Adrenal gland (tissue), 5 donors: ENCODE measurements at regions not wholly inside any gene's neighbourhood (a gene's known extent, or its start where the extent isn't known, plus 50 kb on each side); places are given as distances from the start of the nearest gene placed in this dataset.

Experiments used
- POLR2A ChIP-seq, 2 donors: fragments of 450-650 bp; IDR thresholded peaks; one replicate each; pipeline ENCODE4 v1.6.1; 2017; ENCODE audit warnings: antibody characterized with exemption in 2 of 2, mild to moderate bottlenecking in 2 of 2, moderate library complexity in 1 of 2
- TF ChIP-seq, protein P1 (sequence below), 6 experiments: fragments of 450-650 bp in 4 of 6; fragments of 200-600 bp in 2 of 6; sonication (generic) in 1 of 6; IDR thresholded peaks; 1 replicate in 5 of 6; 2 replicates in 1 of 6; pipeline versions ENCODE4 v1.5.1 to v1.8.0; 2016 to 2021; ENCODE audit warnings: antibody characterized with exemption in 6 of 6, mild to moderate bottlenecking in 2 of 6, moderate library complexity in 1 of 6
- donor health status: DM: no; HTN: no; CAD: no.

DNA sequence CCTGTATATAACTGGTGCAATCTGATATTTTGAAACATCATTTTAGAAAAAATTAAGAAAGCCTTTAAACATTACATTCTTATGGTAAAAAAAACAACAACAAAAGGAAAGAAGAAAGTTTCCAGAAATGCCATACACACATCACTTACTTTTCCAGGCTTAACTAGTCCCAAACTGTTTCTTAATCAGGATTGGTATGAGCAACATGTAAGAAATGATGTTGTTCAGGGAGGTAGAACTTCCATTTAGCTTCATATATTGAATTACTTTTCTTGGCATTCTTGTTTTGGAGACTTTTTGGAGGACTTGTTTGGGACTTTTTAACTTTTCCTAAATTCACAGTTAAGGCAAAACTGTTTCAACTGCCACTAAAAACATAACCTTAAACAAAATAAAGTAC, 791.5 kb downstream of the METTL15 start:
- TF ChIP-seq, protein P1, sequence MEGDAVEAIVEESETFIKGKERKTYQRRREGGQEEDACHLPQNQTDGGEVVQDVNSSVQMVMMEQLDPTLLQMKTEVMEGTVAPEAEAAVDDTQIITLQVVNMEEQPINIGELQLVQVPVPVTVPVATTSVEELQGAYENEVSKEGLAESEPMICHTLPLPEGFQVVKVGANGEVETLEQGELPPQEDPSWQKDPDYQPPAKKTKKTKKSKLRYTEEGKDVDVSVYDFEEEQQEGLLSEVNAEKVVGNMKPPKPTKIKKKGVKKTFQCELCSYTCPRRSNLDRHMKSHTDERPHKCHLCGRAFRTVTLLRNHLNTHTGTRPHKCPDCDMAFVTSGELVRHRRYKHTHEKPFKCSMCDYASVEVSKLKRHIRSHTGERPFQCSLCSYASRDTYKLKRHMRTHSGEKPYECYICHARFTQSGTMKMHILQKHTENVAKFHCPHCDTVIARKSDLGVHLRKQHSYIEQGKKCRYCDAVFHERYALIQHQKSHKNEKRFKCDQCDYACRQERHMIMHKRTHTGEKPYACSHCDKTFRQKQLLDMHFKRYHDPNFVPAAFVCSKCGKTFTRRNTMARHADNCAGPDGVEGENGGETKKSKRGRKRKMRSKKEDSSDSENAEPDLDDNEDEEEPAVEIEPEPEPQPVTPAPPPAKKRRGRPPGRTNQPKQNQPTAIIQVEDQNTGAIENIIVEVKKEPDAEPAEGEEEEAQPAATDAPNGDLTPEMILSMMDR (IDR thresholded peaks at IDR 0.05): no peak
- no peak for TF ChIP-seq POLR2A (IDR thresholded peaks at IDR 0.05)
